Right cardiac atrium (tissue), 5 donors: ENCODE measurements at regions not wholly inside any gene's neighbourhood (a gene's known extent, or its start where the extent isn't known, plus 50 kb on each side); places are given as distances from the start of the nearest gene placed in this dataset.
A peak's percentile ranks its signal among the peaks of the same experiment; 100 is the strongest.
"Not testable (repeated sequence)": the region's sequence is repeated elsewhere in the genome, so short reads cannot be mapped to it uniquely, and the experiment has no call there.

ENCODE experiments used
- ATAC-seq, 2 donors: fragments of 200-7000 bp; cut with Tn5 transposase; one replicate each; pipeline versions ENCODE4 v1.8.0 to v1.9.1; 2020; ENCODE audit warnings: moderate library complexity in 2 of 2, mild to moderate bottlenecking in 1 of 2
- DNase-seq, 3 donors: peaks; one replicate each; pipeline ENCODE4 v3.0.0-alpha.2; 2020
- H3K27ac ChIP-seq: one replicate; pipeline ENCODE4 v1.5.1; 2013; ENCODE audit warnings: mild to moderate bottlenecking, low read length, control low read depth, moderate library complexity
- H3K27me3 ChIP-seq: one replicate; pipeline ENCODE4 v1.6.1; 2013; ENCODE audit not compliant: control insufficient read depth, insufficient read depth
- H3K4me1 ChIP-seq: one replicate; pipeline ENCODE4 v1.6.1; 2013; ENCODE audit warnings: low read length; ENCODE audit not compliant: control insufficient read depth, insufficient read depth
- H3K4me3 ChIP-seq: one replicate; pipeline ENCODE4 v1.5.1; 2013; ENCODE audit warnings: low read length, control low read depth
- H3K9me3 ChIP-seq: one replicate; pipeline ENCODE4 v1.6.1; 2013; ENCODE audit warnings: low read length; ENCODE audit not compliant: control insufficient read depth
- WGBS: extraction: QIAGEN DNeasy Blood & Tissue Kit; methylation state at CpG from one replicate; pipeline ENCODE4 v1.1.7; 2013; 5-methylcytosine and 5-hydroxymethylcytosine counted together
- intact Hi-C, 4 donors: fragments of 100-400 bp; cut with DNase I; formaldehyde crosslinking; loops; one replicate each; pipeline versions ENCODE4 v1.11.0 to v1.14.0; 2022 to 2023
- donor health status: healthy with polysubstance abuse.
- donor health status: DM: no; HTN: yes; CAD: no.
- donor health status: DM: no; HTN: no; CAD: no.
- donor health status: DM: no; HTN: yes; CAD: no; lungs with severe emphysema.
- donor health status: DM: yes; HTN: yes; CAD: no.

- intact Hi-C loops, result no loop called here
- WGBS, result 95% methylated on average over 5 of the region's 5 CpGs
- no peak overlapping the region for H3K4me3 ChIP-seq
- no peaks in the 10 kb centered on the region for H3K9me3 ChIP-seq
- no peaks in the 10 kb centered on the region for H3K27me3 ChIP-seq
- ATAC-seq, result no peak
- no peak for DNase-seq
- peaks cover 2% of the 10 kb centered on the region for H3K4me1 ChIP-seq
- no peak overlapping the region for H3K27ac ChIP-seq
Measured at GRCh38 chr7:50855526-50855925, 72.8 kb upstream of the GRB10 start.

GRCh38 chr7:50854831-50855230, 72.1 kb upstream of the GRB10 start:
- WGBS, result 94% methylated on average over 3 of the region's 3 CpGs
- DNase-seq, result no peak
- no peak for ATAC-seq
- H3K27ac ChIP-seq, result no peak overlapping the region
- peaks cover 2% of the 10 kb centered on the region for H3K4me1 ChIP-seq
- intact Hi-C loops, result no loop called here
- no peaks in the 10 kb centered on the region for H3K27me3 ChIP-seq
- no peak overlapping the region for H3K4me3 ChIP-seq
- H3K9me3 ChIP-seq, result no peaks in the 10 kb centered on the region

GRCh38 chr7:50854247-50854646, 71.6 kb upstream of the GRB10 start:
- H3K27ac ChIP-seq, result no peak overlapping the region
- WGBS, result 91% methylated on average over 6 of the region's 6 CpGs
- DNase-seq (no peak), ATAC-seq (no peak)
- H3K4me3 ChIP-seq, result no peak overlapping the region
- H3K4me1 ChIP-seq, result peaks cover 2% of the 10 kb centered on the region
- intact Hi-C loops, result no loop called here
- no peaks in the 10 kb centered on the region for H3K27me3 ChIP-seq
- no peaks in the 10 kb centered on the region for H3K9me3 ChIP-seq

- H3K9me3 ChIP-seq, result no peaks in the 10 kb centered on the region
- 73% methylated on average over 4 of the region's 4 CpGs for WGBS
- DNase-seq, result no peak
- intact Hi-C loops, result no loop called here
- no peak overlapping the region for H3K27ac ChIP-seq
- ATAC-seq, result no peak
- no peaks in the 10 kb centered on the region for H3K27me3 ChIP-seq
- no peak overlapping the region for H3K4me3 ChIP-seq
- peaks cover 2% of the 10 kb centered on the region for H3K4me1 ChIP-seq
Measured at GRCh38 chr7:50853311-50853710, 70.6 kb upstream of the GRB10 start.

DNA sequence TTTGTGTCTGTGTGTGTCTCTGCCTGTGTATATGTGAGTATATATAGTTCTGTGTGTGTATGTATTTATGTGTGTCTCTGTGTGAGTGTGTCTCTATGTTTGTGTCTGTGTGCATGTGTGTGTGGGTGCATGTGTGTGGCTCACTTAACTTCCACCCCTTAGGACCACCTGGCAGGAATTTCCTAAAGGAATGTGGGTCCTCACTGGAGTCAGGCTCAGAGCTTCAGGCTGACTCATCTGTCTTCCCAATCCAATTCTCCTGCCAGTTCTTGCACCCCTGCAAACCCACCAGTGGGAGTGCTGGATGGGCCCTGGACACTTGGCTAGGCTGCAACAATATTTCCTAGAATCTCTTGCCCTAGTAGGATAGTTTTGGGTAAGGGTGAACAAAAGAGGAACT, 70.2 kb upstream of the GRB10 start:
- no peaks in the 10 kb centered on the region for H3K27me3 ChIP-seq
- H3K4me1 ChIP-seq, result peaks cover 2% of the 10 kb centered on the region
- DNase-seq (no peak), ATAC-seq (no peak)
- H3K27ac ChIP-seq, result no peak overlapping the region
- H3K9me3 ChIP-seq, result no peaks in the 10 kb centered on the region
- intact Hi-C loops, result no loop called here
- no peak overlapping the region for H3K4me3 ChIP-seq

DNA sequence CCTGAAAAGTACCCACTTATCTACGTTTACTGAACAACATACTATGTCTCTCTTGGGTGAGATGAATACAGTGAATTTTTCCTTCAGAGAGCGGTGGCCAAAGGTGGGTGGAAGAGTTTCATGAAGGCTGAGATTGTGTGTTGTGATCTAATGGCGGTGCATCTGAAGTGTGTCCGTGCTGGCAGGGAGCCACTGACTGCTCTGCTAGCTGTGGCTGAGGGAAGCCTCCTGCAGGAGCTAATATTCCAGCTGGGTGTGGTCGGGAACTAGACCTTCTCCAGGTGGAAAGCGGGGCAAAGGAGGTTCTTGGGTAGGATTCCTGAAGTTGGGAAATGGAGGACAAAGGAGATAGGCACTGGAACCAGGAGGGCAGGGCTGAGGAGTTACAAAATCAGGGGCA, 69.2 kb upstream of the GRB10 start:
- Histone ChIP-seq H3K27me3 (no peaks in the 10 kb centered on the region), H3K27ac (no peak overlapping the region), H3K4me3 (no peak overlapping the region), H3K9me3 (no peaks in the 10 kb centered on the region), H3K4me1 (peaks cover 2% of the 10 kb centered on the region)
- 71% methylated on average over 6 of the region's 6 CpGs for WGBS
- no peak for ATAC-seq
- intact Hi-C loops, result no loop called here
- peak in 1 of 3 donors; percentile 72 for DNase-seq

DNA sequence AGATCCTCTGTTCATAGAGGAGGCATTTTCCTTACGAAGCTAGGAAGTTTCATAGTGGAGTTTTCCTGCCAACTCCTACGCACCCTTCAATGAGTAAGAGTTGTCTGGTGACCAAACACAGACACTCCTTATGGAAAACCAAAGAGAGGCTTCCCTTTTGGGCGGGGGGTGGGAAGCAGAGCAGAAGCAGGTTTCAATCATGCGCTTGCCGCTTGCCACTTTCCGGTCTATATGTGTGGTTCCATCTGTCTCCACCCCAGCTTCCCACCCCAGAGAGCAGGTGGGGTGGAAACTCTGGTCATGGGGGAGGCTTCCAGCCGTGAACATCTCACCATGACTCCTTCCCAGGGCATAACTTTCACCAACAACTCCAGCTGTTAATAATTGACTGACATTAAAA, 68.8 kb upstream of the GRB10 start:
- 52% methylated on average over 7 of the region's 7 CpGs for WGBS
- DNase-seq, result no peak
- H3K27ac ChIP-seq, result no peak overlapping the region
- no peaks in the 10 kb centered on the region for H3K9me3 ChIP-seq
- intact Hi-C loops, result no loop called here
- peaks cover 2% of the 10 kb centered on the region for H3K4me1 ChIP-seq
- H3K4me3 ChIP-seq, result no peak overlapping the region
- peak in 1 of 2 donors; percentile 54 for ATAC-seq
- H3K27me3 ChIP-seq, result no peaks in the 10 kb centered on the region

DNA sequence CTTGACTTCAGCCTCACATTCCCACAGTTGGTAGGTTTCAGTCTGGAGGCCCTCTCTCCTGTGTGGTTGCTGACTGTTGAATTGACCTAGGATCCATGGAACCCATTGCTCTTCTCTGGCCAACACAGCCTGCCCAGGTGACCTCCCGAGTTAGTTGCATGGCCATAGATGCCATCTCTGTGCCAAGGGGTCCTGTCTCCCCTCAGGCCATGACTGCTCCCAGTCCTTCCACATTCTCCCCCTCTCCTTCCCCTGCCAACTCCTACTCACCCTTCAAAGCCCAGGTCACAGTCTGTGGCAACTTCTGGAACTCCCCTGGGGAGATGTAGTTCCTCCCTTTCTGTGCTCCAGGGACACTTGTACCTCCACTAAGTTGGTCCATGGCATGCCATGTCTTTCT, 67.3 kb upstream of the GRB10 start:
- H3K4me3 ChIP-seq, result no peak overlapping the region
- no peak for DNase-seq
- H3K27me3 ChIP-seq, result no peaks in the 10 kb centered on the region
- H3K4me1 ChIP-seq, result peaks cover 2% of the 10 kb centered on the region
- WGBS, result 88% methylated on average over 1 of the region's 1 CpG
- intact Hi-C loops, result no loop called here
- no peak overlapping the region for H3K27ac ChIP-seq
- H3K9me3 ChIP-seq, result no peaks in the 10 kb centered on the region
- ATAC-seq, result no peak

DNA sequence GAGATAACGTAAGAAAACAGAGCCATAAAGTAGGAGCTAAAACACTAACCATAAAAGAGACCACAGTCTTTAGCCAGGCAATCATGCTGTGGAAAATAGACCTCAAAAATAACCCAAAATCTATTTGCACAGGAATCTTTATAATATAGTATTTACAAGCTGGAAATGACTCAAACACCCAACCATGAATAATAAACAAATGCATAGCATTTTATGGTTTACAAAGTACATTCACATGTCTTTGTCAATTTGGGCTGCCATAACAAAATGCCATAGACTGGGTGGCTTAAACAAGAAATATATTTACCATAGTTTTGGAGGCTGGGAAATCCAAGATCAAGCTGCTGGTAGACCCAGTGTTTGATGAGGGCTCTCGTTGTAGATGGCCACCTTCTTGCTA, 65.5 kb upstream of the GRB10 start:
- H3K27me3 ChIP-seq, result no peaks in the 10 kb centered on the region
- H3K9me3 ChIP-seq, result no peaks in the 10 kb centered on the region
- H3K4me1 ChIP-seq, result peaks cover 2% of the 10 kb centered on the region
- ATAC-seq (no peak), DNase-seq (no peak)
- no peak overlapping the region for H3K4me3 ChIP-seq
- 60% methylated on average over 2 of the region's 2 CpGs for WGBS
- no peak overlapping the region for H3K27ac ChIP-seq
- intact Hi-C loops, result no loop called here

DNA sequence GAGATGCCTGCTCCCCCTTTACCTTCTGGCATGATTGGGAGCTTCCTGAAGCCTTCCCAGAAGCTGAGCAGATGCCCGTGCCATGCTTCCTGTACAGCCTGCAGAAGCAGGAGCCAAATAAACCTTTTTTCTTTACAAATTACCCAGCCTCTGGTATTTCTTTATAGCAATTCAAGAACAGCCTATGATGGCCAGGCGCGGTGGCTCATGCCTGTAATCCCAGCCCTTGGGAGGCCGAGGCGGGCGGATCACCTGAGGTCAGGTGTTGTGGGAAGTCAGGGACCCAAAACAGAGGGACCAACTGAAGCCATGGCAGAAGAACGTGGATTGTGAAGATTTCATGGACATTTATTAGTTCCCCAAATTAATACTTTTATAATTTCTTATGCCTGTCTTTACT, 62.2 kb upstream of the GRB10 start:
- ATAC-seq, H3K4me1 ChIP-seq, intact Hi-C loops, H3K27me3 ChIP-seq, DNase-seq, H3K9me3 ChIP-seq, H3K4me3 ChIP-seq, H3K27ac ChIP-seq: not testable (repeated sequence)
- 91% methylated on average over 7 of the region's 7 CpGs for WGBS

DNA sequence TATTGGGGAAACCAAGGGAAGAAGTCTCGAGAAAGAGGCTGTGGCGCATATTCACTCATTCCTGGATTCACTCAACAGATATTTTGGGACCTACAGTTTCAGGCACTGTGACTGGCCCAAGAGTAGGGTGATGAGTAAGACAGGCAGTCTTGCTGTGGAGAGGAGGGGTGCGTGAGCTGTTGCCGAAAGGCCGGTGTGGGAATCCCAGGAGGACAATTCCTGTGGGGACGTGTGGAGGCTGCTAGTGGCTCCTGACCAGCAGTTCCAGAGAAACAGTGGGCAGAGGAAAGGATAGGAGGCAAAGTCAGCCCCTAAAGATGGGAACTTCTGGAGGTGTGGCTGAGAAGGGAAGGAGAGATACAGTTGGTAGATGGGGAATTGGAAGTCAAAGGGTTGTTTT, 59.3 kb upstream of the GRB10 start:
- Histone ChIP-seq H3K4me1 (no peaks in the 10 kb centered on the region), H3K9me3 (no peaks in the 10 kb centered on the region), H3K27me3 (no peaks in the 10 kb centered on the region), H3K27ac (no peak overlapping the region), H3K4me3 (no peak overlapping the region)
- DNase-seq (no peak), ATAC-seq (no peak)
- intact Hi-C loops, result no loop called here
- WGBS, result 89% methylated on average over 6 of the region's 6 CpGs

DNA sequence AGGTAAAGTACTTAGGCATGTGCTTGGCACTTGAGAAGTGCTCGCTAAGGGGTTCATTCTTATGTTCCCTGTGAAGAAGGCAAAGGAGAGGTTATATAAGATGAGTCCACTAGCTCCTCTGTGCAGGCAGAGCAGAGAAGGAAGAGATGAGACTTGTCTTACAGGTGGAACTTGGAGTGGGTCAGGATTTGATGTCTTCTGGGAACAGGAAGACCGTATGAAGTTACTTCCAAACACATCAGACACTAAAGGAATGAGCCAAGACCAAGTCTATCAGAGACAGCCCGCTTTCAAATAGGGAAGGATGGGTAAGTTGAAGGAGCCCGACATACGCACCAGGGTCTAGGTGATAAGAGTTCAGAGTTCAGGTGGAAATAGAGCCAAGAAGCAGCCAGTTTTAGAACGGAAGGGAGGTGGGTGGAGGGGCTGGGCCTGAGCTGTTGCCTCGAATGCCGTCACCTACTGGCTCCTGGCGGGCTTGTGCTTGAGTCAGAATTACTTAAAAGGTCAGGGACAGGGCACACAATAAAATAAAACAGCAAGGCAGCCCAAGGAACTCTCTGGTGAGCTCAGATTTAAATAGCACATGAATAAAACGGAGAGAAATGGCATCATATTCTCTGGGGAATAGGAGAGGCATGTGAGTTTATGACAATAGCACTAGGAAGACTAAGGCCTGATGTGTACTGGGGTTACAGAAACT, 56.1 kb upstream of the GRB10 start:
- H3K27me3 ChIP-seq, result no peaks in the 10 kb centered on the region
- intact Hi-C loops, result no loop called here
- H3K4me1 ChIP-seq, result no peaks in the 10 kb centered on the region
- 49% methylated on average over 10 of the region's 10 CpGs for WGBS
- no peak overlapping the region for H3K27ac ChIP-seq
- peak; percentile 87 to 97 for ATAC-seq
- peak; percentile 60 to 80 (median 72) for DNase-seq
- no peaks in the 10 kb centered on the region for H3K9me3 ChIP-seq
- no peak overlapping the region for H3K4me3 ChIP-seq
